GM23338 (cell line): ENCODE measurements at regions not wholly inside any gene's neighbourhood (a gene's known extent, or its start where the extent isn't known, plus 50 kb on each side); places are given as distances from the start of the nearest gene placed in this dataset.

Source experiments
- EZH2 ChIP-seq: fragments of 200-600 bp; sonication (generic); IDR thresholded peaks from one replicate; pipeline ENCODE4 v1.8.0; 2017; ENCODE audit warnings: antibody characterized with exemption, mild to moderate bottlenecking, low read depth; ENCODE audit not compliant: unreplicated experiment
- EZH2phosphoT487 ChIP-seq: fragments of 200-600 bp; sonication (generic); IDR thresholded peaks from one replicate; pipeline ENCODE4 v1.8.1; 2018; ENCODE audit warnings: antibody characterized with exemption; ENCODE audit not compliant: unreplicated experiment
- TF ChIP-seq, protein P1 (sequence below): IDR thresholded peaks from one replicate; pipeline ENCODE4 v1.6.1; 2018; ENCODE audit warnings: antibody characterized with exemption; ENCODE audit not compliant: unreplicated experiment
- TF ChIP-seq, protein P2 (sequence below), 2 experiments: fragments of 200-600 bp in 1 of 2; sonication (generic) in 1 of 2; conservative IDR thresholded peaks; 2 replicates each; pipeline versions ENCODE4 v1.5.1 to v1.6.1; 2016 to 2017; ENCODE audit warnings: antibody characterized with exemption in 2 of 2, low read depth in 2 of 2, mild to moderate bottlenecking in 2 of 2, moderate library complexity in 1 of 2

DNA sequence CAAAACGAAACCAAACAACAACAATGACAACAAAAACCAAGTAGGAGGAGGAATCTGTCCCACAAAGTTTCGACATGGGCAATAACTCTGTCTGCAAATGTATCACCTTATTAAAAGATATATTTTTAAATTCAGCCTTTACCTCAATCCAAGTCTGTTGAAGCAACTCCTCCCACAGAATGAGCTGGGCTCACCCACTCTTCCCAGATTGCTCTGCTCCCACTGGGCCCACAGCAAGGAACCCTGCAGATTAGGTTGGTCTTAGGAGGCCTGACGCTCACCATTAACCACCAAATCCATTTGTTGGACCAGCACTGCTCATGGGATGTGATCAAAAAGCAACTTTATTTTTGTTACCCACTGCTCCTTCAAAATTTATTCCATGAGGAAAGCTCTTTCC is 114.7 kb upstream of the CDC42BPA start:
- TF ChIP-seq, protein P1, sequence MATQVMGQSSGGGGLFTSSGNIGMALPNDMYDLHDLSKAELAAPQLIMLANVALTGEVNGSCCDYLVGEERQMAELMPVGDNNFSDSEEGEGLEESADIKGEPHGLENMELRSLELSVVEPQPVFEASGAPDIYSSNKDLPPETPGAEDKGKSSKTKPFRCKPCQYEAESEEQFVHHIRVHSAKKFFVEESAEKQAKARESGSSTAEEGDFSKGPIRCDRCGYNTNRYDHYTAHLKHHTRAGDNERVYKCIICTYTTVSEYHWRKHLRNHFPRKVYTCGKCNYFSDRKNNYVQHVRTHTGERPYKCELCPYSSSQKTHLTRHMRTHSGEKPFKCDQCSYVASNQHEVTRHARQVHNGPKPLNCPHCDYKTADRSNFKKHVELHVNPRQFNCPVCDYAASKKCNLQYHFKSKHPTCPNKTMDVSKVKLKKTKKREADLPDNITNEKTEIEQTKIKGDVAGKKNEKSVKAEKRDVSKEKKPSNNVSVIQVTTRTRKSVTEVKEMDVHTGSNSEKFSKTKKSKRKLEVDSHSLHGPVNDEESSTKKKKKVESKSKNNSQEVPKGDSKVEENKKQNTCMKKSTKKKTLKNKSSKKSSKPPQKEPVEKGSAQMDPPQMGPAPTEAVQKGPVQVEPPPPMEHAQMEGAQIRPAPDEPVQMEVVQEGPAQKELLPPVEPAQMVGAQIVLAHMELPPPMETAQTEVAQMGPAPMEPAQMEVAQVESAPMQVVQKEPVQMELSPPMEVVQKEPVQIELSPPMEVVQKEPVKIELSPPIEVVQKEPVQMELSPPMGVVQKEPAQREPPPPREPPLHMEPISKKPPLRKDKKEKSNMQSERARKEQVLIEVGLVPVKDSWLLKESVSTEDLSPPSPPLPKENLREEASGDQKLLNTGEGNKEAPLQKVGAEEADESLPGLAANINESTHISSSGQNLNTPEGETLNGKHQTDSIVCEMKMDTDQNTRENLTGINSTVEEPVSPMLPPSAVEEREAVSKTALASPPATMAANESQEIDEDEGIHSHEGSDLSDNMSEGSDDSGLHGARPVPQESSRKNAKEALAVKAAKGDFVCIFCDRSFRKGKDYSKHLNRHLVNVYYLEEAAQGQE, result no peak
- TF ChIP-seq, protein P2, sequence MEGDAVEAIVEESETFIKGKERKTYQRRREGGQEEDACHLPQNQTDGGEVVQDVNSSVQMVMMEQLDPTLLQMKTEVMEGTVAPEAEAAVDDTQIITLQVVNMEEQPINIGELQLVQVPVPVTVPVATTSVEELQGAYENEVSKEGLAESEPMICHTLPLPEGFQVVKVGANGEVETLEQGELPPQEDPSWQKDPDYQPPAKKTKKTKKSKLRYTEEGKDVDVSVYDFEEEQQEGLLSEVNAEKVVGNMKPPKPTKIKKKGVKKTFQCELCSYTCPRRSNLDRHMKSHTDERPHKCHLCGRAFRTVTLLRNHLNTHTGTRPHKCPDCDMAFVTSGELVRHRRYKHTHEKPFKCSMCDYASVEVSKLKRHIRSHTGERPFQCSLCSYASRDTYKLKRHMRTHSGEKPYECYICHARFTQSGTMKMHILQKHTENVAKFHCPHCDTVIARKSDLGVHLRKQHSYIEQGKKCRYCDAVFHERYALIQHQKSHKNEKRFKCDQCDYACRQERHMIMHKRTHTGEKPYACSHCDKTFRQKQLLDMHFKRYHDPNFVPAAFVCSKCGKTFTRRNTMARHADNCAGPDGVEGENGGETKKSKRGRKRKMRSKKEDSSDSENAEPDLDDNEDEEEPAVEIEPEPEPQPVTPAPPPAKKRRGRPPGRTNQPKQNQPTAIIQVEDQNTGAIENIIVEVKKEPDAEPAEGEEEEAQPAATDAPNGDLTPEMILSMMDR (conservative IDR thresholded peaks at IDR 0.05; ENCODE audit: low read depth in 2 of 2), result no peak
- TF ChIP-seq EZH2phosphoT487 (no peak), EZH2 (no peak)
